Fibroblast of mammary gland (primary cell): ENCODE measurements at regions not wholly inside any gene's neighbourhood (a gene's known extent, or its start where the extent isn't known, plus 50 kb on each side); places are given as distances from the start of the nearest gene placed in this dataset.

Source experiments
- DNase-seq: peaks from one replicate; pipeline ENCODE4 v3.0.0-alpha.2; 2010; ENCODE audit warnings: low read depth
- H3K4me3 ChIP-seq: 2 replicates; pipeline ENCODE4 v1.5.1; 2011; ENCODE audit warnings: low read depth, mild to moderate bottlenecking, low read length, moderate library complexity; ENCODE audit not compliant: control insufficient read depth
- CTCF ChIP-seq: conservative IDR thresholded peaks from 2 replicates; pipeline ENCODE4 v1.5.1; 2011; ENCODE audit warnings: low read depth, low read length, inconsistent platforms; ENCODE audit not compliant: control insufficient read depth, insufficient read depth

- peak; percentile 19 for DNase-seq
- no peak overlapping the region for H3K4me3 ChIP-seq
- no peak for TF ChIP-seq CTCF
These were observed 353.6 kb downstream of the LRFN5 start for GRCh38 chr14:41960281-41960680.

GRCh38 chr14:41957459-41957858 is 350.8 kb downstream of the LRFN5 start:
- no peak for DNase-seq
- TF ChIP-seq CTCF = no peak
- H3K4me3 ChIP-seq = no peak overlapping the region
